CD14-positive monocyte (primary cell): ENCODE measurements at regions not wholly inside any gene's neighbourhood (a gene's known extent, or its start where the extent isn't known, plus 50 kb on each side); places are given as distances from the start of the nearest gene placed in this dataset.

Experiments
- DNase-seq, 3 donors: peaks; one replicate each; pipeline ENCODE4 v3.0.0-alpha.2; 2011 to 2022
- H2AFZ ChIP-seq: 2 replicates; pipeline ENCODE4 v1.6.0; 2012; ENCODE audit warnings: mild to moderate bottlenecking, low read depth, low read length, inconsistent platforms; ENCODE audit not compliant: insufficient read depth, poor library complexity, severe bottlenecking
- H3K27ac ChIP-seq, 2 donors: 1 replicate in 1 of 2; 2 replicates in 1 of 2; pipeline ENCODE4 v1.5.1; 2012 to 2013; ENCODE audit warnings: low read length in 2 of 2, control low read depth in 1 of 2, inconsistent platforms in 1 of 2, low read depth in 1 of 2, mild to moderate bottlenecking in 1 of 2
- H3K27me3 ChIP-seq, 2 donors: one replicate each; pipeline versions ENCODE4 v1.6.0 to v1.6.1; 2011 to 2013; ENCODE audit warnings: low read length in 2 of 2; ENCODE audit not compliant: control insufficient read depth in 2 of 2, insufficient read depth in 2 of 2
- H3K36me3 ChIP-seq, 2 donors: replicated peaks in 1 of 2; 1 replicate in 1 of 2; 2 replicates in 1 of 2; pipeline versions ENCODE4 v1.5.1 to v1.6.1; 2012 to 2013; ENCODE audit warnings: low read length in 2 of 2, control low read depth in 1 of 2, inconsistent platforms in 1 of 2, mild to moderate bottlenecking in 1 of 2; ENCODE audit not compliant: insufficient read depth in 2 of 2, control insufficient read depth in 1 of 2
- H3K4me1 ChIP-seq, 2 donors: 1 replicate in 1 of 2; 2 replicates in 1 of 2; pipeline versions ENCODE4 v1.5.1 to v1.6.1; 2012 to 2013; ENCODE audit warnings: low read length in 2 of 2, control low read depth in 1 of 2, inconsistent platforms in 1 of 2, mild to moderate bottlenecking in 1 of 2, moderate library complexity in 1 of 2; ENCODE audit not compliant: insufficient read depth in 2 of 2, control insufficient read depth in 1 of 2
- H3K4me2 ChIP-seq: replicated peaks from 2 replicates; pipeline ENCODE3; 2012; ENCODE audit warnings: low read length, moderate library complexity, mild to moderate bottlenecking; ENCODE audit not compliant: poor library complexity, severe bottlenecking; ENCODE audit errors: extremely low read depth
- H3K4me3 ChIP-seq, 3 experiments: fragments of 200-600 bp in 1 of 3; sonication (generic) in 1 of 3; replicated peaks in 1 of 3; 1 replicate in 2 of 3; 2 replicates in 1 of 3; pipeline ENCODE4 v1.5.1; 2011 to 2013; ENCODE audit warnings: low read length in 3 of 3, mild to moderate bottlenecking in 3 of 3, control low read depth in 2 of 3, low read depth in 2 of 3, inconsistent platforms in 1 of 3, moderate library complexity in 1 of 3
- H3K79me2 ChIP-seq: 2 replicates; pipeline ENCODE4 v1.6.0; 2012; ENCODE audit warnings: mild to moderate bottlenecking, control low read depth, inconsistent platforms, low read length, moderate library complexity; ENCODE audit not compliant: insufficient read depth
- H3K9ac ChIP-seq: 2 replicates; pipeline ENCODE4 v1.6.0; 2017; ENCODE audit warnings: low read length, mild to moderate bottlenecking; ENCODE audit not compliant: insufficient read depth, poor library complexity, severe bottlenecking
- H3K9me3 ChIP-seq, 2 donors: replicated peaks in 1 of 2; 1 replicate in 1 of 2; 2 replicates in 1 of 2; pipeline versions ENCODE4 v1.5.1 to v1.6.1; 2012 to 2013; ENCODE audit warnings: low read length in 2 of 2, control low read depth in 1 of 2; ENCODE audit not compliant: control insufficient read depth in 1 of 2, insufficient read depth in 1 of 2
- H4K20me1 ChIP-seq: 2 replicates; pipeline ENCODE4 v1.6.0; 2012; ENCODE audit warnings: mild to moderate bottlenecking, low read length, control low read depth, moderate library complexity; ENCODE audit not compliant: insufficient read depth
- H3K27ac Mint-ChIP-seq, 7 donors: one replicate each; pipeline ENCODE4 v1.8.0; 2020; ENCODE audit warnings: mild to moderate bottlenecking in 7 of 7, mixed read lengths in 7 of 7, moderate library complexity in 6 of 7, inconsistent platforms in 2 of 7
- H3K27me3 Mint-ChIP-seq, 3 donors: one replicate each; pipeline ENCODE4 v1.8.0; 2021 to 2022; ENCODE audit warnings: low read depth in 3 of 3, mild to moderate bottlenecking in 3 of 3, mixed read lengths in 3 of 3, moderate library complexity in 3 of 3, inconsistent platforms in 1 of 3
- H3K36me3 Mint-ChIP-seq, 2 donors: one replicate each; pipeline ENCODE4 v1.8.0; 2020; ENCODE audit warnings: mixed read lengths in 2 of 2, inconsistent platforms in 1 of 2, mild to moderate bottlenecking in 1 of 2
- H3K4me1 Mint-ChIP-seq: one replicate; pipeline ENCODE4 v1.8.0; 2020; ENCODE audit warnings: mild to moderate bottlenecking, mixed read lengths
- H3K4me3 Mint-ChIP-seq, 2 donors: one replicate each; pipeline ENCODE4 v1.8.0; 2020; ENCODE audit warnings: mild to moderate bottlenecking in 2 of 2, mixed read lengths in 2 of 2, moderate library complexity in 1 of 2
- H3K9me3 Mint-ChIP-seq, 7 donors: one replicate each; pipeline ENCODE4 v1.8.0; 2020 to 2022; ENCODE audit warnings: mixed read lengths in 7 of 7, mild to moderate bottlenecking in 6 of 7, moderate library complexity in 6 of 7, inconsistent platforms in 2 of 7
- WGBS: methylation state at CpG from one replicate; pipeline ENCODE4 v1.1.5; 2013; ENCODE audit warnings: missing lambda C conversion rate; ENCODE audit not compliant: insufficient coverage; 5-methylcytosine and 5-hydroxymethylcytosine counted together
- intact Hi-C, 2 donors: fragments of 100-400 bp; cut with micrococcal nuclease; formaldehyde crosslinking; loops; one replicate each; pipeline versions ENCODE4 v1.15.0 to v1.15.1; 2023
- TF ChIP-seq, protein P1 (sequence below): fragments of 200-600 bp; IDR thresholded peaks from one replicate; pipeline ENCODE4 v1.8.0; 2022; ENCODE audit warnings: antibody characterized with exemption, mild to moderate bottlenecking

DNA sequence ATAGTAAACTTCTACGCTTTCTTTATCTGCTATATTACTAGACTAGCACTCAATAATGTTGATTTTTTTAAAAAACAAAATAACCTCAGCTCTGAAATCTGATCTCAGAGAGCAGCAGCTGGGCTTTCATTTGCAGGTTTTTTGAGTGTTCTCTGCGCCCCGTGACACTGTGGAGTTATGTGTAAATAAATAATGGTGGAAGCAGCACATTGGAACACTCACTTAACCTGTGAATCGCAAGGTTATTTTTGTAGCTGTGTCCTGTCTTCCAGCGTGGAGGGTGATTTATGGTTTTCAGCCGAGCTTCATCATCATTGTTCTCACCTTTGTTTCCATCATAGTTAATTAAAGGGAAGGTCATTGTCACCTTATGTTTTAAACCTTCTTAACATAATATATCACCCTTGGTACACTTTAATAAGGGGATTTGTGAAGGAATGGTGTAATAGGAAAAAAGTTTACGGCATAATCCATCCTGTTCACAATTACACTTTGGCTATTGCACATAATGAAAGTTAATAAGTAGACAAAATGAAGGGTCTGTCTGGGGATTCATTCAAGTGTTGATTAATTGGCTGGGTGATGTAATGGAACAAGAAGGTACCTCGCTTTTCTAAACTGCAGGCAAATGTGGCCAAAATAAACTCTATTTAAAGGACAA is 493.3 kb upstream of the ADAMTS16 start:
- H3K4me3 Mint-ChIP-seq, result no peak overlapping the region
- no peaks in the 10 kb centered on the region for H3K79me2 ChIP-seq
- no peak overlapping the region for H3K4me3 ChIP-seq
- H3K9me3 Mint-ChIP-seq, result peaks cover 0 to 14% (median 4%) of the 10 kb centered on the region in 7 donors
- H3K9ac ChIP-seq, result no peak overlapping the region
- no peak overlapping the region for H3K27ac Mint-ChIP-seq
- WGBS, result 93% methylated on average over 2 of the region's 8 CpGs
- peaks cover 14 to 16% of the 10 kb centered on the region in 2 donors for H3K9me3 ChIP-seq
- H3K27me3 Mint-ChIP-seq, result peaks cover 0 to 1% (median 1%) of the 10 kb centered on the region in 3 donors
- H3K36me3 Mint-ChIP-seq, result no peaks in the 10 kb centered on the region
- no peaks in the 10 kb centered on the region for H3K27me3 ChIP-seq
- H3K27ac ChIP-seq, result no peak overlapping the region
- TF ChIP-seq, protein P1, sequence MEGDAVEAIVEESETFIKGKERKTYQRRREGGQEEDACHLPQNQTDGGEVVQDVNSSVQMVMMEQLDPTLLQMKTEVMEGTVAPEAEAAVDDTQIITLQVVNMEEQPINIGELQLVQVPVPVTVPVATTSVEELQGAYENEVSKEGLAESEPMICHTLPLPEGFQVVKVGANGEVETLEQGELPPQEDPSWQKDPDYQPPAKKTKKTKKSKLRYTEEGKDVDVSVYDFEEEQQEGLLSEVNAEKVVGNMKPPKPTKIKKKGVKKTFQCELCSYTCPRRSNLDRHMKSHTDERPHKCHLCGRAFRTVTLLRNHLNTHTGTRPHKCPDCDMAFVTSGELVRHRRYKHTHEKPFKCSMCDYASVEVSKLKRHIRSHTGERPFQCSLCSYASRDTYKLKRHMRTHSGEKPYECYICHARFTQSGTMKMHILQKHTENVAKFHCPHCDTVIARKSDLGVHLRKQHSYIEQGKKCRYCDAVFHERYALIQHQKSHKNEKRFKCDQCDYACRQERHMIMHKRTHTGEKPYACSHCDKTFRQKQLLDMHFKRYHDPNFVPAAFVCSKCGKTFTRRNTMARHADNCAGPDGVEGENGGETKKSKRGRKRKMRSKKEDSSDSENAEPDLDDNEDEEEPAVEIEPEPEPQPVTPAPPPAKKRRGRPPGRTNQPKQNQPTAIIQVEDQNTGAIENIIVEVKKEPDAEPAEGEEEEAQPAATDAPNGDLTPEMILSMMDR, result no peak
- no peak overlapping the region for H3K4me2 ChIP-seq
- H3K4me1 Mint-ChIP-seq, result no peaks in the 10 kb centered on the region
- intact Hi-C loops, result no loop called here
- H3K4me1 ChIP-seq, result no peaks in the 10 kb centered on the region
- no peaks in the 10 kb centered on the region for H3K36me3 ChIP-seq
- H4K20me1 ChIP-seq, result no peaks in the 10 kb centered on the region
- no peak overlapping the region for H2AFZ ChIP-seq
- no peak for DNase-seq

DNA sequence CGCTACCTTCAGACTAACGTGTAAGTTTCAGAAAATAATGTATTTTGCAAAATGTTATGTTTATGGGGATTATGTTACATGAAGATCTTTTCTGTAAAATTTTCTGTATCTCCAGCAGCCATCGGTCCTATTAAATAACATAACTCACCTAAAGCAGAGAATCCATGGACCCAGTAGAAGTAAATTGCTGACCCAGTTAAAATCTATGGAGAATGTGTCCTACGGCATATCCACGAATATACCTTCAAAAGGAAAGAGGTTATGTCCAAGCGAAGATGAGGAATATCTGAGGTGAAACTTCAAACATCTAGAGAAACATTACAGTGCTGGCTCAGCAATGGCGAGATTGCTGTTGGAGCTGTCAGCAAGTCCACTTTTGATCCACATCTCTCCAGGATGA is 492.2 kb upstream of the ADAMTS16 start:
- 100% methylated on average over 2 of the region's 7 CpGs for WGBS
- Mint-ChIP-seq H3K27me3 (peaks cover 0 to 1% (median 1%) of the 10 kb centered on the region in 3 donors), H3K27ac (no peak overlapping the region)

More for the DNA sequence above, 492.2 kb upstream of the ADAMTS16 start:
- H3K4me3 Mint-ChIP-seq, result no peak overlapping the region
- H3K36me3 Mint-ChIP-seq, result no peaks in the 10 kb centered on the region
- Histone ChIP-seq H4K20me1 (no peaks in the 10 kb centered on the region), H3K27me3 (no peaks in the 10 kb centered on the region), H2AFZ (no peak overlapping the region), H3K9ac (no peak overlapping the region), H3K9me3 (peaks cover 10 to 14% of the 10 kb centered on the region in 2 donors), H3K79me2 (no peaks in the 10 kb centered on the region), H3K36me3 (no peaks in the 10 kb centered on the region), H3K4me2 (no peak overlapping the region), H3K27ac (no peak overlapping the region), H3K4me3 (no peak overlapping the region), H3K4me1 (no peaks in the 10 kb centered on the region)
- DNase-seq, result no peak
- TF ChIP-seq, protein P1, result no peak
- peaks cover 0 to 14% (median 4%) of the 10 kb centered on the region in 7 donors for H3K9me3 Mint-ChIP-seq
- H3K4me1 Mint-ChIP-seq, result no peaks in the 10 kb centered on the region
- intact Hi-C loops, result no loop called here
